AG04450 (cell line): ENCODE measurements at regions not wholly inside any gene's neighbourhood (a gene's known extent, or its start where the extent isn't known, plus 50 kb on each side); places are given as distances from the start of the nearest gene placed in this dataset.
"Not testable (repeated sequence)": the region's sequence is repeated elsewhere in the genome, so short reads cannot be mapped to it uniquely, and the experiment has no call there.

Experiments used
- CTCF ChIA-PET: fragments of 300-600, 350-600 bp; formaldehyde crosslinking; extraction: SDS; loops from one replicate; lab custom pipeline; 2022; ENCODE audit warnings: antibody characterized with exemption, inconsistent platforms; lab: Charles Lee
- POLR2A ChIA-PET: fragments of 350-600 bp; formaldehyde crosslinking; extraction: SDS; loops from one replicate; lab custom pipeline; 2021; ENCODE audit warnings: antibody characterized with exemption, inconsistent platforms; lab: Yijun Ruan, JAX
- DNase-seq: peaks from one replicate; pipeline ENCODE4 v3.0.0-alpha.2; 2011; ENCODE audit warnings: low read depth, low spot score
- H3K27ac ChIP-seq: one replicate; pipeline ENCODE4 v1.5.1; 2012; ENCODE audit warnings: low read depth, low read length, control low read depth
- H3K27me3 ChIP-seq: one replicate; pipeline ENCODE4 v1.6.0; 2012; ENCODE audit warnings: low read length; ENCODE audit not compliant: control insufficient read depth, insufficient read depth
- H3K4me3 ChIP-seq: 2 replicates; pipeline ENCODE4 v1.5.1; 2011; ENCODE audit warnings: mild to moderate bottlenecking, low read depth, low read length, control low read depth
- H3K9me3 ChIP-seq: 2 replicates; pipeline ENCODE4 v1.5.1; 2012; ENCODE audit warnings: low read length; ENCODE audit not compliant: control insufficient read depth, insufficient read depth
- TF ChIP-seq, protein P1 (sequence below): IDR thresholded peaks from 2 replicates; pipeline ENCODE4 v1.5.1; 2011; ENCODE audit warnings: low read depth, low read length, control low read depth, inconsistent platforms

DNA sequence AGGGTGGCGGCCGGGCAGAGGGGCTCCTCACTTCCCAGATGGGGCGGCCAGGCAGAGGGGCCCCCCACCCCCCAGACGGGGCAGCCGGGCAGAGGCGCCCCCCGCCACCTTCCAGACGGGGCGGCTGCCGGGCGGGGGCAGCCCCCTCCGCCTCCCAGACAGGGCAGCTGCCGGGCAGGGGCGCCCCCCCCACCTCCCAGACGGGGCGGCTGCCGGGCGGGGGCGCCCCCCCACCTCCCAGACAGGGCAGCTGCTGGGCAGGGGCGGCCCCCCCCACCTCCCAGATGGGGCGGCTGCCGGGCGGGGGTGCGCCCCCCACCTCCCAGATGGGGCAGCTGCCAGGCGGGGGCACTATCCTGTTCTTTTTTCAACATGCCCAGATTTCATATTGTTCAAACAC lies 78.2 kb upstream of the DST start:
- POLR2A ChIA-PET, result no interaction called here
- DNase-seq, result no peak
- CTCF ChIA-PET, result no interaction called here
- no peak overlapping the region for H3K27ac ChIP-seq
- H3K4me3 ChIP-seq, result no peak overlapping the region
- TF ChIP-seq, protein P1, sequence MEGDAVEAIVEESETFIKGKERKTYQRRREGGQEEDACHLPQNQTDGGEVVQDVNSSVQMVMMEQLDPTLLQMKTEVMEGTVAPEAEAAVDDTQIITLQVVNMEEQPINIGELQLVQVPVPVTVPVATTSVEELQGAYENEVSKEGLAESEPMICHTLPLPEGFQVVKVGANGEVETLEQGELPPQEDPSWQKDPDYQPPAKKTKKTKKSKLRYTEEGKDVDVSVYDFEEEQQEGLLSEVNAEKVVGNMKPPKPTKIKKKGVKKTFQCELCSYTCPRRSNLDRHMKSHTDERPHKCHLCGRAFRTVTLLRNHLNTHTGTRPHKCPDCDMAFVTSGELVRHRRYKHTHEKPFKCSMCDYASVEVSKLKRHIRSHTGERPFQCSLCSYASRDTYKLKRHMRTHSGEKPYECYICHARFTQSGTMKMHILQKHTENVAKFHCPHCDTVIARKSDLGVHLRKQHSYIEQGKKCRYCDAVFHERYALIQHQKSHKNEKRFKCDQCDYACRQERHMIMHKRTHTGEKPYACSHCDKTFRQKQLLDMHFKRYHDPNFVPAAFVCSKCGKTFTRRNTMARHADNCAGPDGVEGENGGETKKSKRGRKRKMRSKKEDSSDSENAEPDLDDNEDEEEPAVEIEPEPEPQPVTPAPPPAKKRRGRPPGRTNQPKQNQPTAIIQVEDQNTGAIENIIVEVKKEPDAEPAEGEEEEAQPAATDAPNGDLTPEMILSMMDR, result no peak
- no peaks in the 10 kb centered on the region for H3K9me3 ChIP-seq
- no peaks in the 10 kb centered on the region for H3K27me3 ChIP-seq

DNA sequence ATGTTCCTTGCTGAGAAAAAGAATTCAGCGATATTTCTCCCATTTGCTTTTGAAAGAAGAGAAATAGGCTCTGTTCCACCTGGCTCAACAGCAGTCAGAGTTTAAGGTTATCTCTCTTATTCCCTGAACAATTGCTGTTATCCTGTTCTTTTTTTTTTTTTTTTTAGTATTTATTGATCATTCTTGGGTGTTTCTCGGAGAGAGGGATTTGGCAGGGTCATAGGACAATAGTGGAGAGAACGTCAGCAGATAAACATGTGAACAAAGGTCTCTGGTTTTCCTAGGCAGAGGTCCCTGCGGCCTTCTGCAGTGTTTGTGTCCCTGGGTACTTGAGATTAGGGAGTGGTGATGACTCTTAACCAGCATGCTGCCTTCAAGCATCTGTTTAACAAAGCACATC lies 77.5 kb upstream of the DST start:
- POLR2A ChIA-PET, H3K27ac ChIP-seq, DNase-seq, H3K9me3 ChIP-seq, H3K4me3 ChIP-seq, CTCF ChIA-PET, H3K27me3 ChIP-seq: not testable (repeated sequence)

- DNase-seq, H3K27ac ChIP-seq, H3K27me3 ChIP-seq, H3K4me3 ChIP-seq, CTCF ChIA-PET, H3K9me3 ChIP-seq, POLR2A ChIA-PET: not testable (repeated sequence)
Observed at GRCh38 chr6:56719315-56720058, 76.8 kb upstream of the DST start.

DNA sequence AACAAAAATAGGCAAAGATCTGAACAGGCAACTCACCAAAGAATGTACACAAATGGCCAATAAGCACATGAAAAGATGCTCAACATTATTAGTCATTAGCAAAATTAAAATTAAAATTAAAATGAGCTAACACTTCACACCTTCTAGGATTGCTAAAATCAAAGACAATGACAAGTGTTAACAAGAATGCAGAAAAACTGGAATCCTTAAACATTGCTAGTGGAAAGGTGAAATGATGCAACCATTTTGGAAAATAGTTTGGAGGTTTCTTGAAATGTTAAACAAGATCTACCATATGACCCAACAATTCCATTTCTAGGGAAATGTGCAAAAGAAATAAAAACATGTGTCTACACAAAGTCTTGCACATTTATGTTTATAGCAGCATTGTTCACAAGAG lies 75.5 kb upstream of the DST start:
- TF ChIP-seq, protein P1, result no peak
- no peak for DNase-seq
- no peaks in the 10 kb centered on the region for H3K9me3 ChIP-seq
- no peak overlapping the region for H3K27ac ChIP-seq
- H3K27me3 ChIP-seq, result no peaks in the 10 kb centered on the region
- CTCF ChIA-PET, result interaction anchor here (1.1 to 1.4 kb wide), 2 partner anchors 10 to 19 kb away, joined by 3 to 5 read pairs; no protein-coding TSS in a partner anchor
- POLR2A ChIA-PET, result no interaction called here
- H3K4me3 ChIP-seq, result no peak overlapping the region

DNA sequence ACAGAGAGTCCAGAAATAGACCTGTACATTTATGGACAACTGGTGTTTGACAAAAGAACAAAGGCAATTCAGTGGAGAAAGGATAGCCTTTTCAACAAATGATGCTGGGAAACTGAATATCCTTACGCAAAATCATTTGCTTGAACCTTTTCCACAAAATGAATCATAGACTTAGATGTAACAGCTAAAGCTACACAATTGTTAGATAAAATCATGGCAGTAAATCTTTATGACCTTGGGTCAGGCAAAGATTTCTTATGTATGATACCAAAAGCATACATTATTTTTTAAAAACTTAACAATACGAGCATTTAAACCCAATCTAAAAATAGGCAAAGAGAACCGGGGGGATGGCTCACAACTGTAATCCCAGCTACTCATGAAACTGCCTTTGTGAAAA lies 73.5 kb upstream of the DST start:
- CTCF ChIA-PET, result interaction anchor here (1.8 kb wide), 1 partner anchor 10 kb away, joined by 4 read pairs; no protein-coding TSS in a partner anchor
- Histone ChIP-seq H3K27me3 (no peaks in the 10 kb centered on the region), H3K9me3 (no peaks in the 10 kb centered on the region), H3K27ac (peak overlapping the region; percentile 57), H3K4me3 (no peak overlapping the region)
- no peak for DNase-seq
- POLR2A ChIA-PET, result interaction anchor here (1.1 to 1.9 kb wide), 2 partner anchors 11 to 13 kb away, joined by 3 to 5 read pairs; no protein-coding TSS in a partner anchor
- TF ChIP-seq, protein P1, result no peak

DNA sequence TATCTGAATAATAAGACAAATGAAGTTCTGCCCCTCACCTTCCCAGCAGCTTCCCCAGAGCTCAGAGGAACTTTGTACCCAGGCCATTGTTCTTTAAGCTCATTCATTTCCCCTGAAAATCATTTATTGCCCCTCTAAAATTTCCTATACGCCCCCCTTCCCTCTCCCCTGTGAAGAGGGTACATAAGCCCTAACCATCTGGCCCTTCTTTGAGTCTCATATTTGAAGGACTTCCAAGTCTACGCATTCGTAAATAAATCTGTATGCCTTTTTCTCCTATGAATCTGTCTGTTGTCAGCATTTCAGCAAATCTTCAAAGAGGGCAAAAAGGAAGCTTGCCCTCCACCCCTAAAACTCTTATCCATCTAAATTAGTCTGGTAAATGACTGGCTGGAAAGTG lies 73.1 kb upstream of the DST start:
- Histone ChIP-seq H3K9me3 (no peaks in the 10 kb centered on the region), H3K4me3 (no peak overlapping the region), H3K27me3 (no peaks in the 10 kb centered on the region), H3K27ac (peak overlapping the region; percentile 83)
- ChIA-PET CTCF (no interaction called here), POLR2A (interaction anchor here (1.1 to 1.9 kb wide), 2 partner anchors 11 to 14 kb away, joined by 3 to 5 read pairs; no protein-coding TSS in a partner anchor)
- no peak for DNase-seq
- TF ChIP-seq, protein P1, result no peak
